A673 (cell line): ENCODE measurements at regions not wholly inside any gene's neighbourhood (a gene's known extent, or its start where the extent isn't known, plus 50 kb on each side); places are given as distances from the start of the nearest gene placed in this dataset.

Source experiments
- BruUV-seq: library from RNA; stranded (reverse); fragments of 400-500 nt; replicated peaks from 2 replicates; lab custom pipeline; 2021; lab: Mats Ljungman, UMichigan
- CTCF ChIA-PET: fragments of 300-600 bp; sonication (Branson Sonifier 250); formaldehyde crosslinking; loops from one replicate; lab custom pipeline; 2022; ENCODE audit warnings: antibody characterized with exemption; lab: Charles Lee
- POLR2A ChIA-PET: fragments of 300-600 bp; sonication (Branson Sonifier 250); formaldehyde crosslinking; loops from one replicate; lab custom pipeline; 2022; ENCODE audit warnings: antibody characterized with exemption; ENCODE audit not compliant: low non-redundant PET; lab: Charles Lee
- DNase-seq: peaks from one replicate; pipeline ENCODE4 v3.0.0-alpha.2; 2015; ENCODE audit warnings: low spot score
- H3K27ac ChIP-seq: fragments of 200-600 bp; sonication (generic); 2 replicates; pipeline ENCODE4 v1.5.1; 2016; ENCODE audit warnings: mixed run types, low read depth, mild to moderate bottlenecking, mixed read lengths, antibody characterized with exemption, low read length; ENCODE audit not compliant: poor library complexity, severe bottlenecking
- H3K27me3 ChIP-seq: fragments of 200-600 bp; sonication (generic); replicated peaks from 2 replicates; pipeline ENCODE4 v1.6.1; 2017; ENCODE audit warnings: mixed run types, low read depth, mild to moderate bottlenecking, mixed read lengths, antibody characterized with exemption, low read length; ENCODE audit not compliant: insufficient read depth, poor library complexity
- H3K36me3 ChIP-seq: fragments of 200-600 bp; sonication (generic); 2 replicates; pipeline ENCODE4 v1.6.1; 2016; ENCODE audit warnings: mixed run types, mild to moderate bottlenecking, mixed read lengths, antibody characterized with exemption, low read length; ENCODE audit not compliant: insufficient read depth, poor library complexity, severe bottlenecking
- H3K4me1 ChIP-seq: fragments of 200-600 bp; sonication (generic); 2 replicates; pipeline ENCODE4 v1.6.1; 2017; ENCODE audit warnings: mixed run types, mild to moderate bottlenecking, mixed read lengths, antibody characterized with exemption, low read length; ENCODE audit not compliant: insufficient read depth, poor library complexity, severe bottlenecking
- H3K4me3 ChIP-seq: fragments of 200-600 bp; sonication (generic); 2 replicates; pipeline ENCODE4 v1.5.1; 2016; ENCODE audit warnings: low read depth, mixed run types, mild to moderate bottlenecking, mixed read lengths, low read length; ENCODE audit not compliant: poor library complexity, severe bottlenecking
- H3K9me3 ChIP-seq: fragments of 200-600 bp; sonication (generic); 2 replicates; pipeline ENCODE4 v1.6.1; 2016; ENCODE audit warnings: mixed run types, low read depth, mild to moderate bottlenecking, mixed read lengths, antibody characterized with exemption, low read length; ENCODE audit not compliant: poor library complexity, severe bottlenecking
- CTCF ChIP-seq: fragments of 300-800, 200-600 bp; sonication (generic); conservative IDR thresholded peaks from 2 replicates; pipeline ENCODE4 v1.5.1; 2017; ENCODE audit warnings: low read depth, mild to moderate bottlenecking, antibody characterized with exemption, low read length, moderate library complexity, mixed read lengths
- EZH2 ChIP-seq: fragments of 200-600 bp; sonication (generic); IDR thresholded peaks from 2 replicates; pipeline ENCODE4 v1.6.1; 2017; ENCODE audit warnings: borderline replicate concordance, low read depth, mild to moderate bottlenecking, mixed read lengths, antibody characterized with exemption, low read length; ENCODE audit not compliant: poor library complexity, severe bottlenecking
- intact Hi-C: fragments of 100-400 bp; cut with micrococcal nuclease; formaldehyde crosslinking; loops from one replicate; pipeline ENCODE4 v1.10.0; 2022; ENCODE audit not compliant: unreplicated experiment

- Histone ChIP-seq H3K27me3 (peaks cover 4% of the 10 kb centered on the region), H3K4me1 (no peaks in the 10 kb centered on the region), H3K36me3 (no peaks in the 10 kb centered on the region), H3K4me3 (no peak overlapping the region), H3K27ac (no peak overlapping the region), H3K9me3 (no peaks in the 10 kb centered on the region)
- TF ChIP-seq CTCF (no peak), EZH2 (no peak)
- no peak for DNase-seq
- CTCF ChIA-PET = no interaction called here
- no TSS peak for BruUV-seq
- POLR2A ChIA-PET = no interaction called here
- intact Hi-C loops = no loop called here
These were observed 386.6 kb upstream of the CLINT1 start for GRCh38 chr5:158245513-158245912.

GRCh38 chr5:158244882-158245281 lies 385.9 kb upstream of the CLINT1 start:
- H3K27ac ChIP-seq = no peak overlapping the region
- intact Hi-C loops = no loop called here
- H3K36me3 ChIP-seq = no peaks in the 10 kb centered on the region
- no peaks in the 10 kb centered on the region for H3K4me1 ChIP-seq
- peaks cover 4% of the 10 kb centered on the region for H3K27me3 ChIP-seq
- ChIA-PET CTCF (no interaction called here), POLR2A (no interaction called here)
- H3K4me3 ChIP-seq = no peak overlapping the region
- DNase-seq = no peak
- TF ChIP-seq EZH2 (no peak), CTCF (no peak)
- no peaks in the 10 kb centered on the region for H3K9me3 ChIP-seq
- no TSS peak for BruUV-seq

- intact Hi-C loops = no loop called here
- BruUV-seq = no TSS peak
- Histone ChIP-seq H3K27ac (no peak overlapping the region), H3K4me1 (no peaks in the 10 kb centered on the region), H3K36me3 (no peaks in the 10 kb centered on the region), H3K4me3 (no peak overlapping the region), H3K9me3 (no peaks in the 10 kb centered on the region), H3K27me3 (peaks cover 3% of the 10 kb centered on the region)
- CTCF ChIA-PET = no interaction called here
- POLR2A ChIA-PET = no interaction called here
- no peak for TF ChIP-seq CTCF
- TF ChIP-seq EZH2 = no peak
- no peak for DNase-seq
These were observed 377.8 kb upstream of the CLINT1 start for GRCh38 chr5:158236511-158237335.
